ENCODE measurements at regions not wholly inside any gene's neighbourhood (a gene's known extent, or its start where the extent isn't known, plus 50 kb on each side); places are given as distances from the start of the nearest gene placed in this dataset.

GRCh38 chr22:49492308-49492707 is 335.4 kb downstream of the BRD1 start:
- Mint-ChIP-seq H3K9me3 (peaks cover 0 to 3% (median 0%) of the 10 kb centered on the region in 7 donors), H3K27me3 (no peaks in the 10 kb centered on the region), H3K4me1 (peaks cover 0 to 5% (median 2%) of the 10 kb centered on the region in 4 donors), H3K4me3 (no peak overlapping the region), H3K36me3 (no peaks in the 10 kb centered on the region), H3K27ac (no peak overlapping the region)
- Histone ChIP-seq H3K4me1 (ENCODE audit: control insufficient read depth, insufficient read depth, low read length, poor library complexity, severe bottlenecking) (no peaks in the 10 kb centered on the region), H3K9me3 (ENCODE audit: control insufficient read depth in 2 of 2, low read length in 2 of 2) (no peaks in the 10 kb centered on the region), H3K27ac (ENCODE audit: insufficient read depth, low read length, poor library complexity, severe bottlenecking) (no peak overlapping the region), H3K36me3 (ENCODE audit: control insufficient read depth, insufficient read depth, low read length) (no peaks in the 10 kb centered on the region), H3K4me3 (ENCODE audit: low read depth, low read length) (no peak overlapping the region), H3K27me3 (ENCODE audit: control insufficient read depth, insufficient read depth, low read length) (no peaks in the 10 kb centered on the region)
- DNase-seq (no peak), ATAC-seq (ENCODE audit: low read depth in 2 of 2) (no peak)

DNA sequence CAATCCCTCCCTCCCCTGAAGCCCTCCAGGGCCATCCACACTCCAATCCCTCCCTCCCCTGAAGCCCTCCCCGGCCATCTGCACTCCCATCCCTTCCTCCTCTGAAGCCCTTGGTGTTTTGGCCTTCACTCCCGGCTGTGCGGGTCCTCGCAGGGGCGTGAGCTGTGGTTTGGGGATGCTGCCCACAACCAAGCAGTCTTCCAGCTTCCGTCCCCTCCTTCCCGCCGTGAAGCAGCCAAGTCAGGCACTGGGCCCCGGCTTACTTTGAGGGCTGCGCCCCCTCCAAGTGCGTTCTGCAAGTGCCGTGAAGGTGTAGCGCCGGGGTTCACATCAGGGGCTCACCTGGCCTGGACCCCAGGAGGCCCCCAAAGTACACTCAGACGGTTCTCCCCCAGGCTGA is 335.9 kb downstream of the BRD1 start:
- Mint-ChIP-seq H3K9me3 (peaks cover 0 to 3% (median 0%) of the 10 kb centered on the region in 7 donors), H3K36me3 (no peaks in the 10 kb centered on the region), H3K4me1 (peaks cover 0 to 5% (median 2%) of the 10 kb centered on the region in 4 donors), H3K27me3 (no peaks in the 10 kb centered on the region), H3K4me3 (no peak overlapping the region), H3K27ac (no peak overlapping the region)
- Histone ChIP-seq H3K4me3 (ENCODE audit: low read depth, low read length) (no peak overlapping the region), H3K36me3 (ENCODE audit: control insufficient read depth, insufficient read depth, low read length) (no peaks in the 10 kb centered on the region), H3K27me3 (ENCODE audit: control insufficient read depth, insufficient read depth, low read length) (no peaks in the 10 kb centered on the region), H3K4me1 (ENCODE audit: control insufficient read depth, insufficient read depth, low read length, poor library complexity, severe bottlenecking) (no peaks in the 10 kb centered on the region), H3K9me3 (ENCODE audit: control insufficient read depth in 2 of 2, low read length in 2 of 2) (no peaks in the 10 kb centered on the region), H3K27ac (ENCODE audit: insufficient read depth, low read length, poor library complexity, severe bottlenecking) (no peak overlapping the region)
- no peak for ATAC-seq (ENCODE audit: low read depth in 2 of 2)
- no peak for DNase-seq

DNA sequence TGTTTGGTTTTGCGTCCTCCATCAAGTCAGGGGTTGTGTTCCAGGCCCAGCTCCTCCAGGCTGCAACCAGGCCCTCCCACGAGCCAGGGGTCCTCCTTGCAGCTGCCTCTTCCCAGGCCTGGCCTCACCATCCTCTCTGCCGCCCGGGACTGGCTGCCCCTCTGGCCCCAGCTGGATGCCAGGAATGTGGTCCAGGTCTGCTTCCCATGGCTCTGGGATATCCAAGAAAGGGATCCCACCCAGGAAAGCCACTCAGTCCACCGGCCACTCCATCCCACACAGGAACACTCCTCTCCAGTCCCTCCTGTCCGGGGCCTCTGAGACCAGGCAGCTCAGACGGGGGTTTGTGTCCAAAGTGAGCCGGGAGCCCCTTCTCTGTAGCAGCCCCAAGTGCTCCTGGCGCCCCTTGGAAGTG is 336.4 kb downstream of the BRD1 start:
- Histone ChIP-seq H3K4me1 (ENCODE audit: control insufficient read depth, insufficient read depth, low read length, poor library complexity, severe bottlenecking) (no peaks in the 10 kb centered on the region), H3K4me3 (ENCODE audit: low read depth, low read length) (no peak overlapping the region), H3K27me3 (ENCODE audit: control insufficient read depth, insufficient read depth, low read length) (no peaks in the 10 kb centered on the region), H3K9me3 (ENCODE audit: control insufficient read depth in 2 of 2, low read length in 2 of 2) (no peaks in the 10 kb centered on the region), H3K36me3 (ENCODE audit: control insufficient read depth, insufficient read depth, low read length) (no peaks in the 10 kb centered on the region), H3K27ac (ENCODE audit: insufficient read depth, low read length, poor library complexity, severe bottlenecking) (no peak overlapping the region)
- Mint-ChIP-seq H3K4me1 (peaks cover 0 to 5% (median 2%) of the 10 kb centered on the region in 4 donors), H3K36me3 (no peaks in the 10 kb centered on the region), H3K27me3 (no peaks in the 10 kb centered on the region), H3K9me3 (peaks cover 0 to 3% (median 0%) of the 10 kb centered on the region in 7 donors), H3K27ac (no peak overlapping the region), H3K4me3 (no peak overlapping the region)
- no peak for DNase-seq
- ATAC-seq (ENCODE audit: low read depth in 2 of 2): no peak

- Histone ChIP-seq H3K4me3 (ENCODE audit: low read depth, low read length) (no peak overlapping the region), H3K4me1 (ENCODE audit: control insufficient read depth, insufficient read depth, low read length, poor library complexity, severe bottlenecking) (no peaks in the 10 kb centered on the region), H3K27ac (ENCODE audit: insufficient read depth, low read length, poor library complexity, severe bottlenecking) (no peak overlapping the region), H3K27me3 (ENCODE audit: control insufficient read depth, insufficient read depth, low read length) (no peaks in the 10 kb centered on the region), H3K9me3 (ENCODE audit: control insufficient read depth in 2 of 2, low read length in 2 of 2) (no peaks in the 10 kb centered on the region), H3K36me3 (ENCODE audit: control insufficient read depth, insufficient read depth, low read length) (no peaks in the 10 kb centered on the region)
- Mint-ChIP-seq H3K36me3 (no peaks in the 10 kb centered on the region), H3K27me3 (no peaks in the 10 kb centered on the region), H3K4me3 (no peak overlapping the region), H3K9me3 (peaks cover 0 to 3% (median 0%) of the 10 kb centered on the region in 7 donors), H3K4me1 (peaks cover 0 to 5% (median 2%) of the 10 kb centered on the region in 4 donors), H3K27ac (no peak overlapping the region)
- DNase-seq: no peak
- no peak for ATAC-seq (ENCODE audit: low read depth in 2 of 2)
Observed at GRCh38 chr22:49490692-49491091, 337.0 kb downstream of the BRD1 start.

- Mint-ChIP-seq H3K36me3 (no peaks in the 10 kb centered on the region), H3K4me3 (no peak overlapping the region), H3K27me3 (no peaks in the 10 kb centered on the region), H3K9me3 (peaks cover 0 to 3% (median 0%) of the 10 kb centered on the region in 7 donors), H3K27ac (no peak overlapping the region), H3K4me1 (peaks cover 0 to 4% (median 0%) of the 10 kb centered on the region in 4 donors)
- H3K4me3 ChIP-seq (ENCODE audit: low read depth, low read length): no peak overlapping the region
- H3K27me3 ChIP-seq (ENCODE audit: control insufficient read depth, insufficient read depth, low read length): no peaks in the 10 kb centered on the region
- H3K27ac ChIP-seq (ENCODE audit: insufficient read depth, low read length, poor library complexity, severe bottlenecking): no peak overlapping the region
- H3K36me3 ChIP-seq (ENCODE audit: control insufficient read depth, insufficient read depth, low read length): no peaks in the 10 kb centered on the region
- H3K4me1 ChIP-seq (ENCODE audit: control insufficient read depth, insufficient read depth, low read length, poor library complexity, severe bottlenecking): no peaks in the 10 kb centered on the region
- ATAC-seq (ENCODE audit: low read depth in 2 of 2) (no peak), DNase-seq (no peak)
- H3K9me3 ChIP-seq (ENCODE audit: control insufficient read depth in 2 of 2, low read length in 2 of 2): no peaks in the 10 kb centered on the region
Observed at GRCh38 chr22:49489821-49490220, 337.9 kb downstream of the BRD1 start.

- Mint-ChIP-seq H3K4me3 (no peak overlapping the region), H3K27ac (no peak overlapping the region), H3K9me3 (peaks cover 0 to 3% (median 0%) of the 10 kb centered on the region in 7 donors), H3K4me1 (peaks cover 0 to 4% (median 0%) of the 10 kb centered on the region in 4 donors), H3K36me3 (no peaks in the 10 kb centered on the region), H3K27me3 (no peaks in the 10 kb centered on the region)
- H3K27ac ChIP-seq (ENCODE audit: insufficient read depth, low read length, poor library complexity, severe bottlenecking): no peak overlapping the region
- DNase-seq: no peak
- no peaks in the 10 kb centered on the region for H3K36me3 ChIP-seq (ENCODE audit: control insufficient read depth, insufficient read depth, low read length)
- no peaks in the 10 kb centered on the region for H3K9me3 ChIP-seq (ENCODE audit: control insufficient read depth in 2 of 2, low read length in 2 of 2)
- no peak for ATAC-seq (ENCODE audit: low read depth in 2 of 2)
- H3K27me3 ChIP-seq (ENCODE audit: control insufficient read depth, insufficient read depth, low read length): no peaks in the 10 kb centered on the region
- H3K4me1 ChIP-seq (ENCODE audit: control insufficient read depth, insufficient read depth, low read length, poor library complexity, severe bottlenecking): no peaks in the 10 kb centered on the region
- no peak overlapping the region for H3K4me3 ChIP-seq (ENCODE audit: low read depth, low read length)
Observed at GRCh38 chr22:49488943-49489342, 338.7 kb downstream of the BRD1 start.

- peaks cover 0 to 3% (median 0%) of the 10 kb centered on the region in 7 donors for H3K9me3 Mint-ChIP-seq
- no peak overlapping the region for H3K4me3 Mint-ChIP-seq
- peaks cover 0 to 4% (median 0%) of the 10 kb centered on the region in 4 donors for H3K4me1 Mint-ChIP-seq
- H3K27me3 ChIP-seq (ENCODE audit: control insufficient read depth, insufficient read depth, low read length): no peaks in the 10 kb centered on the region
- DNase-seq: no peak
- no peaks in the 10 kb centered on the region for H3K36me3 ChIP-seq (ENCODE audit: control insufficient read depth, insufficient read depth, low read length)
- no peaks in the 10 kb centered on the region for H3K9me3 ChIP-seq (ENCODE audit: control insufficient read depth in 2 of 2, low read length in 2 of 2)
- no peak overlapping the region for H3K27ac Mint-ChIP-seq
- ATAC-seq (ENCODE audit: low read depth in 2 of 2): no peak
- no peaks in the 10 kb centered on the region for H3K4me1 ChIP-seq (ENCODE audit: control insufficient read depth, insufficient read depth, low read length, poor library complexity, severe bottlenecking)
- H3K36me3 Mint-ChIP-seq: no peaks in the 10 kb centered on the region
- H3K4me3 ChIP-seq (ENCODE audit: low read depth, low read length): no peak overlapping the region
- no peaks in the 10 kb centered on the region for H3K27me3 Mint-ChIP-seq
- H3K27ac ChIP-seq (ENCODE audit: insufficient read depth, low read length, poor library complexity, severe bottlenecking): no peak overlapping the region
Observed at GRCh38 chr22:49487950-49488349, 339.7 kb downstream of the BRD1 start.

- Mint-ChIP-seq H3K4me1 (peaks cover 0 to 6% (median 2%) of the 10 kb centered on the region in 4 donors), H3K9me3 (peaks cover 0 to 3% (median 0%) of the 10 kb centered on the region in 7 donors), H3K36me3 (no peaks in the 10 kb centered on the region), H3K27me3 (peaks cover 5% of the 10 kb centered on the region), H3K27ac (no peak overlapping the region), H3K4me3 (no peak overlapping the region)
- H3K36me3 ChIP-seq (ENCODE audit: control insufficient read depth, insufficient read depth, low read length): no peaks in the 10 kb centered on the region
- no peak overlapping the region for H3K4me3 ChIP-seq (ENCODE audit: low read depth, low read length)
- no peak overlapping the region for H3K27ac ChIP-seq (ENCODE audit: insufficient read depth, low read length, poor library complexity, severe bottlenecking)
- no peaks in the 10 kb centered on the region for H3K9me3 ChIP-seq (ENCODE audit: control insufficient read depth in 2 of 2, low read length in 2 of 2)
- H3K4me1 ChIP-seq (ENCODE audit: control insufficient read depth, insufficient read depth, low read length, poor library complexity, severe bottlenecking): no peaks in the 10 kb centered on the region
- DNase-seq: no peak
- no peak for ATAC-seq (ENCODE audit: low read depth in 2 of 2)
- H3K27me3 ChIP-seq (ENCODE audit: control insufficient read depth, insufficient read depth, low read length): no peaks in the 10 kb centered on the region
Observed at GRCh38 chr22:49486225-49486624, 341.4 kb downstream of the BRD1 start.
